ENCODE measurements at regions not wholly inside any gene's neighbourhood (a gene's known extent, or its start where the extent isn't known, plus 50 kb on each side); places are given as distances from the start of the nearest gene placed in this dataset.

GRCh38 chr9:13750061-13750460 is 470.6 kb upstream of the MPDZ start:
- Mint-ChIP-seq H3K4me1 (no peaks in the 10 kb centered on the region), H3K27ac (no peak overlapping the region), H3K9me3 (peaks cover 8 to 12% of the 10 kb centered on the region in 2 donors), H3K4me3 (no peak overlapping the region), H3K27me3 (ENCODE audit: low read depth in 2 of 2) (no peaks in the 10 kb centered on the region), H3K36me3 (no peaks in the 10 kb centered on the region)
- Histone ChIP-seq H3K36me3 (ENCODE audit: control insufficient read depth, insufficient read depth, low read length) (no peaks in the 10 kb centered on the region), H3K9me3 (ENCODE audit: control insufficient read depth, insufficient read depth, low read length) (no peaks in the 10 kb centered on the region), H3K27ac (ENCODE audit: low read length) (no peak overlapping the region), H3K4me1 (ENCODE audit: control insufficient read depth, insufficient read depth, low read length) (no peaks in the 10 kb centered on the region), H3K4me3 (ENCODE audit: low read length) (no peak overlapping the region), H3K27me3 (ENCODE audit: control insufficient read depth, insufficient read depth, low read length) (no peaks in the 10 kb centered on the region)
- ATAC-seq (no peak), DNase-seq (no peak)
- 100% methylated on average over 2 of the region's 4 CpGs for WGBS (ENCODE audit: insufficient coverage)
- intact Hi-C loops (cut with micrococcal nuclease), result no loop called here
- TF ChIP-seq, protein P1, sequence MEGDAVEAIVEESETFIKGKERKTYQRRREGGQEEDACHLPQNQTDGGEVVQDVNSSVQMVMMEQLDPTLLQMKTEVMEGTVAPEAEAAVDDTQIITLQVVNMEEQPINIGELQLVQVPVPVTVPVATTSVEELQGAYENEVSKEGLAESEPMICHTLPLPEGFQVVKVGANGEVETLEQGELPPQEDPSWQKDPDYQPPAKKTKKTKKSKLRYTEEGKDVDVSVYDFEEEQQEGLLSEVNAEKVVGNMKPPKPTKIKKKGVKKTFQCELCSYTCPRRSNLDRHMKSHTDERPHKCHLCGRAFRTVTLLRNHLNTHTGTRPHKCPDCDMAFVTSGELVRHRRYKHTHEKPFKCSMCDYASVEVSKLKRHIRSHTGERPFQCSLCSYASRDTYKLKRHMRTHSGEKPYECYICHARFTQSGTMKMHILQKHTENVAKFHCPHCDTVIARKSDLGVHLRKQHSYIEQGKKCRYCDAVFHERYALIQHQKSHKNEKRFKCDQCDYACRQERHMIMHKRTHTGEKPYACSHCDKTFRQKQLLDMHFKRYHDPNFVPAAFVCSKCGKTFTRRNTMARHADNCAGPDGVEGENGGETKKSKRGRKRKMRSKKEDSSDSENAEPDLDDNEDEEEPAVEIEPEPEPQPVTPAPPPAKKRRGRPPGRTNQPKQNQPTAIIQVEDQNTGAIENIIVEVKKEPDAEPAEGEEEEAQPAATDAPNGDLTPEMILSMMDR (IDR thresholded peaks at IDR 0.05), result no peak

GRCh38 chr9:13746876-13747275 is 467.4 kb upstream of the MPDZ start:
- no peaks in the 10 kb centered on the region for H3K36me3 ChIP-seq (ENCODE audit: control insufficient read depth, insufficient read depth, low read length)
- no peaks in the 10 kb centered on the region for H3K36me3 Mint-ChIP-seq
- no peaks in the 10 kb centered on the region for H3K9me3 ChIP-seq (ENCODE audit: control insufficient read depth, insufficient read depth, low read length)
- no peaks in the 10 kb centered on the region for H3K27me3 Mint-ChIP-seq (ENCODE audit: low read depth in 2 of 2)
- no peak overlapping the region for H3K27ac ChIP-seq (ENCODE audit: low read length)
- no peaks in the 10 kb centered on the region for H3K4me1 ChIP-seq (ENCODE audit: control insufficient read depth, insufficient read depth, low read length)
- ATAC-seq (no peak), DNase-seq (no peak)
- intact Hi-C loops (cut with micrococcal nuclease), result no loop called here
- no peak overlapping the region for H3K27ac Mint-ChIP-seq
- no peaks in the 10 kb centered on the region for H3K27me3 ChIP-seq (ENCODE audit: control insufficient read depth, insufficient read depth, low read length)
- H3K4me3 ChIP-seq (ENCODE audit: low read length), result no peak overlapping the region
- no peaks in the 10 kb centered on the region for H3K4me1 Mint-ChIP-seq
- TF ChIP-seq, protein P1 (IDR thresholded peaks at IDR 0.05), result no peak
- H3K9me3 Mint-ChIP-seq, result peaks cover 10% of the 10 kb centered on the region in 2 donors
- WGBS (ENCODE audit: insufficient coverage), result no CpG with 5 or more reads among the region's 1 CpG
- H3K4me3 Mint-ChIP-seq, result no peak overlapping the region

DNA sequence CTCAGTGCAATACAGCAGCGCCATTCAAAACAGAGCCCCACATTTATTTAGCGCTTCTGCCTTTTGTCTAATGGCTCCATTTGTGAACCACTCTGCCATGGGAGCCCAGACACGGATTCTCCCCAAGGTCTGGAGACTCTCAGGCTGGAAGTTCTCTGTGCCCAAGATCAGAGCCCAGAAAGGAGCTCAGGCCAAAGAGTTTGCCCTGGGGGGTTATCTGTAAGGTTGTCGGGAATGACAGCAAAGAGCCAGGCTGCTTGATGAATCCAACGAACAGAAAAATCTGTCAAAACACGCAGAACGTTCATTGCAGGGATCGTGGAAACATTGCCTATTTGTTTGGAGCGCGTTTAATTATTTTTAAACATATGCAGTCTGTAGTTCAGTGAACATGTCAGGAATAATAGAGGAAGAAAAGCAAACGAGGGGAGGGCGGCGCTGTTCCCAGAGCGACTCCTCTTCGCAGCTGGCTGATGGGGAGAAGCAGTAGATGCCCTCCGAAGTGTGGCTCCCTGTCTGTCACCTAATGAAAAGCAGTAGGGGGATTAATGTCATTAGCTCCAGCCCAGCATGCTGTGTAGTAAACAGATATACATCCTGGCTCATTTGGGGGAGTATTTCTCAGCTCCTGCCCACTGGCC is 464.9 kb upstream of the MPDZ start:
- intact Hi-C loops (cut with micrococcal nuclease), result no loop called here
- ATAC-seq (no peak), DNase-seq (no peak)
- no peaks in the 10 kb centered on the region for H3K36me3 Mint-ChIP-seq
- H3K27me3 Mint-ChIP-seq (ENCODE audit: low read depth in 2 of 2), result no peaks in the 10 kb centered on the region
- WGBS (ENCODE audit: insufficient coverage), result 85% methylated on average over 16 of the region's 16 CpGs
- H3K36me3 ChIP-seq (ENCODE audit: control insufficient read depth, insufficient read depth, low read length), result no peaks in the 10 kb centered on the region
- peaks cover 10 to 11% of the 10 kb centered on the region in 2 donors for H3K9me3 Mint-ChIP-seq
- H3K4me3 ChIP-seq (ENCODE audit: low read length), result no peak overlapping the region
- H3K27me3 ChIP-seq (ENCODE audit: control insufficient read depth, insufficient read depth, low read length), result no peaks in the 10 kb centered on the region
- H3K27ac ChIP-seq (ENCODE audit: low read length), result no peak overlapping the region
- H3K27ac Mint-ChIP-seq, result no peak overlapping the region
- no peaks in the 10 kb centered on the region for H3K4me1 ChIP-seq (ENCODE audit: control insufficient read depth, insufficient read depth, low read length)
- no peak overlapping the region for H3K4me3 Mint-ChIP-seq
- no peaks in the 10 kb centered on the region for H3K9me3 ChIP-seq (ENCODE audit: control insufficient read depth, insufficient read depth, low read length)
- H3K4me1 Mint-ChIP-seq, result no peaks in the 10 kb centered on the region
- TF ChIP-seq, protein P1 (IDR thresholded peaks at IDR 0.05), result no peak

DNA sequence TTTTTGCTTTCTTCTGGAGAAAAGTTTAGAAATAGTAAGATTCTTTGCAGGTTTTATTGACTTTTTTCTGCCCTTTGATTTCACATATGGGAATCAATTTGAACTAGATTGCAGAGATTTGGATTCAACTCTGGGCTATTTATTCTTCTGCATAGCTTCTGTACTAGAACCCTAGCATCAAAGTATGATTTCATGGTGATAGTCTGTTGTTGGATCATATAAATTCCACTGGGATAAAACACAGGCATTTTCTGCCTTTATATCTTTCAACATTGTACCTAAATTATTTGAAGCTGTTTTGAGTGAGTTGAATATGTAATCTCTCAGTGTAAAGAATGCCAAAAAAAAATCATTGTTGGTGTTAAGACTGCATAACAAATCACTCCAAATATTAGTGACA is 458.4 kb upstream of the MPDZ start:
- H3K27me3 Mint-ChIP-seq (ENCODE audit: low read depth in 2 of 2), result no peaks in the 10 kb centered on the region

More for the DNA sequence above, 458.4 kb upstream of the MPDZ start:
- H3K27me3 ChIP-seq (ENCODE audit: control insufficient read depth, insufficient read depth, low read length), result no peaks in the 10 kb centered on the region
- intact Hi-C loops (cut with micrococcal nuclease), result no loop called here
- Mint-ChIP-seq H3K4me3 (no peak overlapping the region), H3K36me3 (no peaks in the 10 kb centered on the region), H3K4me1 (no peaks in the 10 kb centered on the region), H3K27ac (no peak overlapping the region), H3K9me3 (peaks cover 6 to 9% of the 10 kb centered on the region in 2 donors)
- ATAC-seq, result no peak
- DNase-seq, result no peak
- H3K4me1 ChIP-seq (ENCODE audit: control insufficient read depth, insufficient read depth, low read length), result no peaks in the 10 kb centered on the region
- no peaks in the 10 kb centered on the region for H3K36me3 ChIP-seq (ENCODE audit: control insufficient read depth, insufficient read depth, low read length)
- no peak overlapping the region for H3K4me3 ChIP-seq (ENCODE audit: low read length)
- H3K9me3 ChIP-seq (ENCODE audit: control insufficient read depth, insufficient read depth, low read length), result peaks cover 5% of the 10 kb centered on the region
- H3K27ac ChIP-seq (ENCODE audit: low read length), result no peak overlapping the region
- TF ChIP-seq, protein P1 (IDR thresholded peaks at IDR 0.05), result no peak

Measured in natural killer cell (primary cell).